DOHH2 (cell line): ENCODE measurements at regions not wholly inside any gene's neighbourhood (a gene's known extent, or its start where the extent isn't known, plus 50 kb on each side); places are given as distances from the start of the nearest gene placed in this dataset.

Source experiments
- EZH2phosphoT487 ChIP-seq: fragments of 200-600 bp; sonication (generic); IDR thresholded peaks from 2 replicates; pipeline ENCODE4 v1.6.1; 2017; ENCODE audit warnings: borderline replicate concordance, mild to moderate bottlenecking, antibody characterized with exemption, low read length, moderate library complexity, mixed read lengths
- TF ChIP-seq, protein P1 (sequence below): fragments of 200-600 bp; sonication (generic); IDR thresholded peaks from one replicate; pipeline ENCODE4 v1.5.1; 2014; ENCODE audit warnings: antibody characterized with exemption, mild to moderate bottlenecking, low read depth, low read length; ENCODE audit not compliant: poor library complexity, severe bottlenecking

DNA sequence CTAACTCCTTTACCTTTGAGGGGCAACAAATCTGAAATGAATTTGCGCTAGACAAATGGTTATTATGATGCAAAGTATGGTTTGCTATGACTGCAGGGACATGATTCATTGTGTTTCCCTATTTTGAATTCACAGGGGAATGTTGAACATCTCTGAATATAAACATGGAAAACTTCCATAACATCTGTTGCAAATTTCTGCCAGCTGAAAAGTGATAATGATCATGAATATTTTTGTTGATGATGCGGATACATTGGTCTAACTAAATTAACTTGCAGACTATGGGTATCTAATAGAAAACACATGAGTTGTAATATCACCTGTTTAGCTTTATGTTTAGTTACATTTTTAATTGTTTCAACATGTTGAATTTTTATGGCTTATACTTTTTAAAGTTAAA is 1325.5 kb downstream of the REEP3 start:
- TF ChIP-seq, protein P1, sequence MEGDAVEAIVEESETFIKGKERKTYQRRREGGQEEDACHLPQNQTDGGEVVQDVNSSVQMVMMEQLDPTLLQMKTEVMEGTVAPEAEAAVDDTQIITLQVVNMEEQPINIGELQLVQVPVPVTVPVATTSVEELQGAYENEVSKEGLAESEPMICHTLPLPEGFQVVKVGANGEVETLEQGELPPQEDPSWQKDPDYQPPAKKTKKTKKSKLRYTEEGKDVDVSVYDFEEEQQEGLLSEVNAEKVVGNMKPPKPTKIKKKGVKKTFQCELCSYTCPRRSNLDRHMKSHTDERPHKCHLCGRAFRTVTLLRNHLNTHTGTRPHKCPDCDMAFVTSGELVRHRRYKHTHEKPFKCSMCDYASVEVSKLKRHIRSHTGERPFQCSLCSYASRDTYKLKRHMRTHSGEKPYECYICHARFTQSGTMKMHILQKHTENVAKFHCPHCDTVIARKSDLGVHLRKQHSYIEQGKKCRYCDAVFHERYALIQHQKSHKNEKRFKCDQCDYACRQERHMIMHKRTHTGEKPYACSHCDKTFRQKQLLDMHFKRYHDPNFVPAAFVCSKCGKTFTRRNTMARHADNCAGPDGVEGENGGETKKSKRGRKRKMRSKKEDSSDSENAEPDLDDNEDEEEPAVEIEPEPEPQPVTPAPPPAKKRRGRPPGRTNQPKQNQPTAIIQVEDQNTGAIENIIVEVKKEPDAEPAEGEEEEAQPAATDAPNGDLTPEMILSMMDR = no peak
- no peak for TF ChIP-seq EZH2phosphoT487
